Mesothelial cell of epicardium (in vitro differentiated cells): ENCODE measurements at regions not wholly inside any gene's neighbourhood (a gene's known extent, or its start where the extent isn't known, plus 50 kb on each side); places are given as distances from the start of the nearest gene placed in this dataset.

ENCODE experiments used
- DNase-seq, 2 experiments: peaks; one replicate each; pipeline ENCODE4 v3.0.0; 2021; ENCODE audit warnings: low spot score in 2 of 2; ENCODE audit not compliant: unreplicated experiment in 2 of 2
- H3K27ac Mint-ChIP-seq: 2 replicates; pipeline ENCODE4 v1.8.0; 2021; ENCODE audit warnings: mixed read lengths
- H3K27me3 Mint-ChIP-seq: 2 replicates; pipeline ENCODE4 v1.8.0; 2021; ENCODE audit warnings: low read depth, mixed read lengths
- H3K36me3 Mint-ChIP-seq: 2 replicates; pipeline ENCODE4 v1.8.0; 2021; ENCODE audit warnings: mixed read lengths
- H3K4me1 Mint-ChIP-seq: 2 replicates; pipeline ENCODE4 v1.8.0; 2021; ENCODE audit warnings: mixed read lengths
- H3K4me3 Mint-ChIP-seq: 2 replicates; pipeline ENCODE4 v1.8.0; 2021; ENCODE audit warnings: mild to moderate bottlenecking, moderate library complexity, mixed read lengths
- H3K9me3 Mint-ChIP-seq: 2 replicates; pipeline ENCODE4 v1.8.0; 2021; ENCODE audit warnings: mixed read lengths
- TF ChIP-seq, protein P1 (sequence below): fragments of 200-600 bp; sonication (generic); IDR thresholded peaks from one replicate; pipeline ENCODE4 v1.5.0; 2021; ENCODE audit warnings: antibody characterized with exemption; ENCODE audit not compliant: unreplicated experiment

GRCh38 chr2:16476866-16477265 lies 188.8 kb downstream of the CYRIA start:
- no peaks in the 10 kb centered on the region for H3K36me3 Mint-ChIP-seq
- H3K9me3 Mint-ChIP-seq, result peaks cover 5% of the 10 kb centered on the region
- TF ChIP-seq, protein P1, sequence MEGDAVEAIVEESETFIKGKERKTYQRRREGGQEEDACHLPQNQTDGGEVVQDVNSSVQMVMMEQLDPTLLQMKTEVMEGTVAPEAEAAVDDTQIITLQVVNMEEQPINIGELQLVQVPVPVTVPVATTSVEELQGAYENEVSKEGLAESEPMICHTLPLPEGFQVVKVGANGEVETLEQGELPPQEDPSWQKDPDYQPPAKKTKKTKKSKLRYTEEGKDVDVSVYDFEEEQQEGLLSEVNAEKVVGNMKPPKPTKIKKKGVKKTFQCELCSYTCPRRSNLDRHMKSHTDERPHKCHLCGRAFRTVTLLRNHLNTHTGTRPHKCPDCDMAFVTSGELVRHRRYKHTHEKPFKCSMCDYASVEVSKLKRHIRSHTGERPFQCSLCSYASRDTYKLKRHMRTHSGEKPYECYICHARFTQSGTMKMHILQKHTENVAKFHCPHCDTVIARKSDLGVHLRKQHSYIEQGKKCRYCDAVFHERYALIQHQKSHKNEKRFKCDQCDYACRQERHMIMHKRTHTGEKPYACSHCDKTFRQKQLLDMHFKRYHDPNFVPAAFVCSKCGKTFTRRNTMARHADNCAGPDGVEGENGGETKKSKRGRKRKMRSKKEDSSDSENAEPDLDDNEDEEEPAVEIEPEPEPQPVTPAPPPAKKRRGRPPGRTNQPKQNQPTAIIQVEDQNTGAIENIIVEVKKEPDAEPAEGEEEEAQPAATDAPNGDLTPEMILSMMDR, result no peak
- H3K27me3 Mint-ChIP-seq, result peaks cover 2% of the 10 kb centered on the region
- no peak overlapping the region for H3K4me3 Mint-ChIP-seq
- no peak for DNase-seq
- no peak overlapping the region for H3K27ac Mint-ChIP-seq
- peaks cover 12% of the 10 kb centered on the region for H3K4me1 Mint-ChIP-seq

DNA sequence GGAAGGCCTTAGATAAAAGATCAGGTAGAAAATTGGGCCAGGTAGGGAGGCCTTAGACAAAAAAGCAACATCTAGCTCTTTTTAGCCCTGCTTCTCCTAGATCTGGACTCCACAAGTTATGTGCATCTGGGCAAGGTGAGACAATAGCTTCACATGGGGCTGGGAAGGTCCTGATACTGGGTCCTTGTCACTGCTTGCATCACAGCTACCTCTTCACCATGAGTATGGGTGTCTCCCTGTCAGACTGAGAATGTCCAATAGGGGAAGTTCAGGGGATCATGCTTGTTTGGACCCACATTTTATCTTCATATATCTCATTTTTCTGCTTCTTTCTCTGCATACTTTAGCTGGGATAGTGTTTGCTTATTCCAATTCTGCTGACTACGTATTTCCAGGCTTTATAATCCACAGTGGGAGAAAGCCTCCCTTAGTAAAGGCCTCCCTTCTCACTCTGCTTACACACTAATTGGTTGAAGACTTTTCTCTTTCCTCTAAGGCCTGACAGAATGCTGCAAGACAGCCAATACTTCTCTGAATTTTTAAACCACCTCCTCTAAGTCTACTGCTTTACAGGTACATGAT lies 189.6 kb downstream of the CYRIA start:
- Mint-ChIP-seq H3K9me3 (peaks cover 5% of the 10 kb centered on the region), H3K36me3 (no peaks in the 10 kb centered on the region), H3K4me1 (peaks cover 8% of the 10 kb centered on the region), H3K27me3 (peaks cover 2% of the 10 kb centered on the region), H3K27ac (no peak overlapping the region), H3K4me3 (no peak overlapping the region)
- TF ChIP-seq, protein P1, result no peak
- DNase-seq, result no peak

- no peak overlapping the region for H3K27ac Mint-ChIP-seq
- TF ChIP-seq, protein P1, result no peak
- H3K36me3 Mint-ChIP-seq, result no peaks in the 10 kb centered on the region
- H3K4me1 Mint-ChIP-seq, result peaks cover 11% of the 10 kb centered on the region
- H3K9me3 Mint-ChIP-seq, result peaks cover 5% of the 10 kb centered on the region
- no peak for DNase-seq
- peaks cover 2% of the 10 kb centered on the region for H3K27me3 Mint-ChIP-seq
- H3K4me3 Mint-ChIP-seq, result no peak overlapping the region
Measured at GRCh38 chr2:16475586-16475985, 190.0 kb downstream of the CYRIA start.

- no peaks in the 10 kb centered on the region for H3K36me3 Mint-ChIP-seq
- H3K4me3 Mint-ChIP-seq, result no peak overlapping the region
- H3K27me3 Mint-ChIP-seq, result peaks cover 2% of the 10 kb centered on the region
- H3K9me3 Mint-ChIP-seq, result no peaks in the 10 kb centered on the region
- DNase-seq, result no peak
- H3K4me1 Mint-ChIP-seq, result peaks cover 15% of the 10 kb centered on the region
- TF ChIP-seq, protein P1, result no peak
- H3K27ac Mint-ChIP-seq, result no peak overlapping the region
Measured at GRCh38 chr2:16473575-16473974, 192.1 kb downstream of the CYRIA start.

DNA sequence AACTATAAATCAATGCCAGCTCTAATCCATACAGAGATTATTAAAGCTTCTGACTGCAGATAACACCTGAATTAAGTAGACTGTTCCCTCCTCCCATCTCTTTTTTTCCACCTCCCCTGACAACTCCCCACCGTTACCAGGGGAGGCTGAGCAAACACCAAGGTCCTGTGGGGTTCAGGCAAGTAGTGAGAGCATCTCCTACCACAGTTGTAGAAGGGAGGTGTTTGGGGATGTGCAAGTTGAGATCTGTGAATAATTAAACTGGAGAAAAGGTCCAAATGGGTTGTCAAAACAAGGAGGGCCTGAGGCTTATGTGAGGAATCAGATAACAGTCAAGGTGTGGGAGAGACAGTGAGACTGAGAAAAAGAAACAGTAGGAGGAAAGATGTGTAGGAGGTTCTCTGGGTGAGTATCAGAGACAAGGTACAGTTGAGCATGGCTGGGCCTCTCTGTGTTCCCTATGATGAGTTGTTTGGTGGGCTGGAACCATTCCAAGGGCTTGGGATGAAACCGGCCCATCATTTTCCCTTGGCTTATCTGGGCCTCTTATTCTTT lies 194.6 kb downstream of the CYRIA start:
- Mint-ChIP-seq H3K9me3 (no peaks in the 10 kb centered on the region), H3K4me1 (peaks cover 12% of the 10 kb centered on the region), H3K36me3 (no peaks in the 10 kb centered on the region), H3K27ac (no peak overlapping the region), H3K4me3 (no peak overlapping the region), H3K27me3 (peaks cover 2% of the 10 kb centered on the region)
- TF ChIP-seq, protein P1, result no peak
- DNase-seq, result no peak
